SK-N-SH treated with all-trans-retinoic acid at 6 μM for 48 hours (cell line): ENCODE measurements at regions not wholly inside any gene's neighbourhood (a gene's known extent, or its start where the extent isn't known, plus 50 kb on each side); places are given as distances from the start of the nearest gene placed in this dataset.

Experiments used
- ATAC-seq: fragments of 200-7000 bp; cut with Tn5 transposase; 3 replicates; pipeline ENCODE4 v1.9.1; 2020; ENCODE audit warnings: mild to moderate bottlenecking, moderate library complexity
- ARNTL ChIP-seq: fragments of 450-650 bp; formaldehyde crosslinking; IDR thresholded peaks from 2 replicates; pipeline ENCODE4 v1.5.0; 2020; ENCODE audit warnings: low read depth, mild to moderate bottlenecking, moderate library complexity, borderline replicate concordance
- BACH2 ChIP-seq: fragments of 250-450 bp; sonication (Bioruptor Pico); IDR thresholded peaks from 2 replicates; pipeline ENCODE4 v1.9.0; 2021; ENCODE audit warnings: mild to moderate bottlenecking, borderline replicate concordance
- CREB5 ChIP-seq: fragments of 250-450 bp; sonication (Bioruptor Pico); IDR thresholded peaks from 2 replicates; pipeline ENCODE4 v1.5.1; 2020; ENCODE audit warnings: low read depth, mild to moderate bottlenecking, moderate library complexity
- CSDC2 ChIP-seq: fragments of 250-450 bp; sonication (Bioruptor Pico); IDR thresholded peaks from 2 replicates; pipeline ENCODE4 v1.5.0; 2020; ENCODE audit warnings: mild to moderate bottlenecking, moderate library complexity
- ESRRG ChIP-seq: fragments of 250-450 bp; sonication (Bioruptor Pico); IDR thresholded peaks from 2 replicates; pipeline ENCODE4 v1.6.1; 2021; ENCODE audit warnings: mild to moderate bottlenecking
- GLIS3 ChIP-seq: fragments of 250-450 bp; sonication (Bioruptor Pico); IDR thresholded peaks from 2 replicates; pipeline ENCODE4 v1.5.0; 2020; ENCODE audit warnings: mild to moderate bottlenecking, moderate library complexity
- ISL1 ChIP-seq: fragments of 250-450 bp; sonication (Bioruptor Pico); IDR thresholded peaks from 2 replicates; pipeline ENCODE4 v2.1.2; 2022; ENCODE audit warnings: mild to moderate bottlenecking, moderate library complexity
- OSR1 ChIP-seq: fragments of 250-450 bp; sonication (Bioruptor Pico); IDR thresholded peaks from 2 replicates; pipeline ENCODE4 v1.8.0; 2022; ENCODE audit warnings: moderate library complexity, mild to moderate bottlenecking, inconsistent platforms
- PATZ1 ChIP-seq: fragments of 250-450 bp; sonication (Bioruptor Pico); IDR thresholded peaks from 2 replicates; pipeline ENCODE4 v1.8.0; 2020; ENCODE audit warnings: mild to moderate bottlenecking, moderate library complexity, borderline replicate concordance
- POU6F1 ChIP-seq: fragments of 250-450 bp; sonication (Bioruptor Pico); IDR thresholded peaks from 2 replicates; pipeline ENCODE4 v1.8.0; 2021; ENCODE audit warnings: low read depth, mild to moderate bottlenecking, moderate library complexity, borderline replicate concordance
- RARB ChIP-seq: fragments of 250-450 bp; sonication (Bioruptor Pico); IDR thresholded peaks from 2 replicates; pipeline ENCODE4 v1.8.0; 2021; ENCODE audit warnings: mild to moderate bottlenecking, moderate library complexity
- SNAI2 ChIP-seq: fragments of 250-450 bp; sonication (Bioruptor Pico); IDR thresholded peaks from 2 replicates; pipeline ENCODE4 v1.5.0; 2020; ENCODE audit warnings: mild to moderate bottlenecking, moderate library complexity
- TCF4 ChIP-seq: fragments of 250-450 bp; sonication (Bioruptor Pico); IDR thresholded peaks from 2 replicates; pipeline ENCODE4 v1.8.0; 2021; ENCODE audit warnings: mild to moderate bottlenecking, moderate library complexity, borderline replicate concordance
- TOX ChIP-seq: fragments of 250-450 bp; sonication (Bioruptor Pico); IDR thresholded peaks from 2 replicates; pipeline ENCODE4 v1.8.0; 2021; ENCODE audit warnings: mild to moderate bottlenecking, moderate library complexity, borderline replicate concordance
- ZC3H10 ChIP-seq: fragments of 250-450 bp; sonication (Bioruptor Pico); IDR thresholded peaks from 2 replicates; pipeline ENCODE4 v1.5.1; 2021; ENCODE audit warnings: mild to moderate bottlenecking, moderate library complexity
- ZFP3 ChIP-seq: fragments of 250-450 bp; sonication (Bioruptor Pico); IDR thresholded peaks from 2 replicates; pipeline ENCODE4 v1.5.0; 2020; ENCODE audit warnings: mild to moderate bottlenecking, moderate library complexity
- ZFP30 ChIP-seq: fragments of 450-650 bp; formaldehyde crosslinking; IDR thresholded peaks from 2 replicates; pipeline ENCODE4 v1.5.0; 2022; ENCODE audit warnings: mild to moderate bottlenecking, moderate library complexity
- ZNF565 ChIP-seq: fragments of 450-650 bp; formaldehyde crosslinking; conservative IDR thresholded peaks from 2 replicates; pipeline ENCODE4 v1.5.0; 2020; ENCODE audit warnings: low read depth, mild to moderate bottlenecking, moderate library complexity
- ZNF70 ChIP-seq: fragments of 450-650 bp; formaldehyde crosslinking; IDR thresholded peaks from 2 replicates; pipeline ENCODE4 v1.5.0; 2020; ENCODE audit warnings: mild to moderate bottlenecking, moderate library complexity
- ZNF8 ChIP-seq: fragments of 450-650 bp; formaldehyde crosslinking; IDR thresholded peaks from 2 replicates; pipeline ENCODE4 v1.5.0; 2020; ENCODE audit warnings: mild to moderate bottlenecking, moderate library complexity
- TF ChIP-seq, protein P1 (sequence below): fragments of 250-450 bp; sonication (Bioruptor Pico); IDR thresholded peaks from 2 replicates; pipeline ENCODE4 v1.5.0; 2020; ENCODE audit warnings: mild to moderate bottlenecking, moderate library complexity
- TF ChIP-seq, protein P2 (sequence below): fragments of 250-450 bp; sonication (Bioruptor Pico); IDR thresholded peaks from 2 replicates; pipeline ENCODE4 v1.5.1; 2021; ENCODE audit warnings: mild to moderate bottlenecking, moderate library complexity

DNA sequence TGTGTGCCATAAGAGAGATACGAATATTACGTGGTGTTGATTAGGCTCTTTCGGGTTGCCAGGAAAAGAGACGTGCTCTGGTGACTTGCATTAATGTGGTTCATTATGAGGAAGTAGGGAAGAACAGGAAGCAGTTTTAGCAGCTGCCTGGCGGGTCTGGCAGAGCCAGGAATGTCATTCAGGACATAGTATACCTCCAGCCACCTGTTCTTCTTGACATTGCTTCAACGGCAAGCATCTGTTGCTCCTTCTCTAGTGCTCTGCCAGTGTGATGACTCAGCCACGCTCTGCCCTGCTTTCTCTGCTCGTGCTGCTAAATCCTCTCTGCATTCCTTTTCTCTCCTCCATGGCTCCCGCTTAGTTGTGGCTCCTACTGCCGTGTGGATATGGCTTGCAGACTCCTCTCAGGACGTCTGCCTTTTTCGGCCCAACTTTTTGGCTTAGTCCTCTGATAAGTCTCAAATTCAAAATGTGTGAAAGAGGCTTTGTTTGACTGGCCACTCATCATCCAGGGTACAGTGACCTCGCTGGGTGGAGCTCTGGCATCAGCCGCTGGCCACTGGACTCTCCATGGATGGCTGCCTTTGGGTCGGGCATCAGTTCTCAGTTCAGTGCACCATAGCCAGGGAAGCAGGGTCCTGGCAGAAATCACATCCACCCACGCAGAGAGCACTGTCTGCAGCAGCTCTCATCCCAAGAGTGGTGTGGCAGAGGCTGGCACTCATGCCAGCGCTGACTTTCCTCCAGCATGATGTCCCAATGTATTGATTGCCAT is 89.3 kb upstream of the KLF3 start:
- ATAC-seq = no peak
- TF ChIP-seq BACH2 (CRISPR knock-in tag) (no peak), RARB (no peak), GLIS3 (CRISPR knock-in tag) (no peak), POU6F1 (CRISPR knock-in tag) (no peak), ZNF70 (no peak), ZNF8 (no peak), ESRRG (CRISPR knock-in tag) (no peak), TCF4 (CRISPR knock-in tag) (no peak), ZNF565 (CRISPR knock-in tag) (no peak), OSR1 (CRISPR knock-in tag) (no peak), ZFP3 (no peak), ARNTL (no peak), SNAI2 (CRISPR knock-in tag) (no peak), ZC3H10 (no peak), ISL1 (CRISPR knock-in tag) (no peak), PATZ1 (CRISPR knock-in tag) (no peak), CSDC2 (CRISPR knock-in tag) (no peak)
- TF ChIP-seq, protein P1, sequence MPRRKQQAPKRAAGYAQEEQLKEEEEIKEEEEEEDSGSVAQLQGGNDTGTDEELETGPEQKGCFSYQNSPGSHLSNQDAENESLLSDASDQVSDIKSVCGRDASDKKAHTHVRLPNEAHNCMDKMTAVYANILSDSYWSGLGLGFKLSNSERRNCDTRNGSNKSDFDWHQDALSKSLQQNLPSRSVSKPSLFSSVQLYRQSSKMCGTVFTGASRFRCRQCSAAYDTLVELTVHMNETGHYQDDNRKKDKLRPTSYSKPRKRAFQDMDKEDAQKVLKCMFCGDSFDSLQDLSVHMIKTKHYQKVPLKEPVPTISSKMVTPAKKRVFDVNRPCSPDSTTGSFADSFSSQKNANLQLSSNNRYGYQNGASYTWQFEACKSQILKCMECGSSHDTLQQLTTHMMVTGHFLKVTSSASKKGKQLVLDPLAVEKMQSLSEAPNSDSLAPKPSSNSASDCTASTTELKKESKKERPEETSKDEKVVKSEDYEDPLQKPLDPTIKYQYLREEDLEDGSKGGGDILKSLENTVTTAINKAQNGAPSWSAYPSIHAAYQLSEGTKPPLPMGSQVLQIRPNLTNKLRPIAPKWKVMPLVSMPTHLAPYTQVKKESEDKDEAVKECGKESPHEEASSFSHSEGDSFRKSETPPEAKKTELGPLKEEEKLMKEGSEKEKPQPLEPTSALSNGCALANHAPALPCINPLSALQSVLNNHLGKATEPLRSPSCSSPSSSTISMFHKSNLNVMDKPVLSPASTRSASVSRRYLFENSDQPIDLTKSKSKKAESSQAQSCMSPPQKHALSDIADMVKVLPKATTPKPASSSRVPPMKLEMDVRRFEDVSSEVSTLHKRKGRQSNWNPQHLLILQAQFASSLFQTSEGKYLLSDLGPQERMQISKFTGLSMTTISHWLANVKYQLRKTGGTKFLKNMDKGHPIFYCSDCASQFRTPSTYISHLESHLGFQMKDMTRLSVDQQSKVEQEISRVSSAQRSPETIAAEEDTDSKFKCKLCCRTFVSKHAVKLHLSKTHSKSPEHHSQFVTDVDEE (CRISPR knock-in tag) = no peak
- TF ChIP-seq, protein P2, sequence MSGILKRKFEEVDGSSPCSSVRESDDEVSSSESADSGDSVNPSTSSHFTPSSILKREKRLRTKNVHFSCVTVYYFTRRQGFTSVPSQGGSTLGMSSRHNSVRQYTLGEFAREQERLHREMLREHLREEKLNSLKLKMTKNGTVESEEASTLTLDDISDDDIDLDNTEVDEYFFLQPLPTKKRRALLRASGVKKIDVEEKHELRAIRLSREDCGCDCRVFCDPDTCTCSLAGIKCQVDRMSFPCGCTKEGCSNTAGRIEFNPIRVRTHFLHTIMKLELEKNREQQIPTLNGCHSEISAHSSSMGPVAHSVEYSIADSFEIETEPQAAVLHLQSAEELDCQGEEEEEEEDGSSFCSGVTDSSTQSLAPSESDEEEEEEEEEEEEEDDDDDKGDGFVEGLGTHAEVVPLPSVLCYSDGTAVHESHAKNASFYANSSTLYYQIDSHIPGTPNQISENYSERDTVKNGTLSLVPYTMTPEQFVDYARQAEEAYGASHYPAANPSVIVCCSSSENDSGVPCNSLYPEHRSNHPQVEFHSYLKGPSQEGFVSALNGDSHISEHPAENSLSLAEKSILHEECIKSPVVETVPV = no peak
- TF ChIP-seq, all 23 proteins: peak for 0

- no peak for ATAC-seq
- TF ChIP-seq CREB5 (CRISPR knock-in tag) (no peak), ESRRG (CRISPR knock-in tag) (no peak), GLIS3 (CRISPR knock-in tag) (no peak), ZNF8 (no peak), ZFP30 (no peak), SNAI2 (CRISPR knock-in tag) (no peak), TOX (CRISPR knock-in tag) (no peak)
- TF ChIP-seq, protein P2 = no peak
- TF ChIP-seq, all 23 proteins: peak for 0
Observed at GRCh38 chr4:38576767-38577166, 87.2 kb upstream of the KLF3 start.
